Pancreas (tissue), 10 donors: ENCODE measurements at regions not wholly inside any gene's neighbourhood (a gene's known extent, or its start where the extent isn't known, plus 50 kb on each side); places are given as distances from the start of the nearest gene placed in this dataset.
A peak's percentile ranks its signal among the peaks of the same experiment; 100 is the strongest.

Source experiments
- ATAC-seq, 4 donors: fragments of 200-7000 bp; cut with Tn5 transposase; one replicate each; pipeline versions ENCODE4 v1.8.0 to v1.9.1; 2020; ENCODE audit warnings: mild to moderate bottlenecking in 4 of 4, moderate library complexity in 4 of 4
- DNase-seq, 6 donors: peaks; one replicate each; pipeline ENCODE4 v3.0.0-alpha.2; 2020
- FAIRE-seq: peaks from 2 replicates; lab custom pipeline; 2012; peaks lifted over from hg19 to GRCh38; lab: Jason Lieb, UNC
- H3K27ac ChIP-seq, 4 donors: fragments of 200-600 bp; sonication (generic); 1 replicate in 3 of 4; 2 replicates in 1 of 4; pipeline versions ENCODE4 v1.5.0 to v1.8.0; 2020
- H3K27me3 ChIP-seq, 4 donors: fragments of 200-600 bp; one replicate each; pipeline ENCODE4 v1.8.0; 2021
- H3K36me3 ChIP-seq, 3 donors: fragments of 200-600 bp; sonication (generic) in 1 of 3; one replicate each; pipeline versions ENCODE4 v1.5.0 to v1.8.0; 2020 to 2021
- H3K4me1 ChIP-seq, 3 donors: fragments of 200-600 bp; one replicate each; pipeline ENCODE4 v1.8.0; 2021
- H3K4me3 ChIP-seq, 4 donors: fragments of 200-600 bp; sonication (generic) in 2 of 4; one replicate each; pipeline versions ENCODE4 v1.5.0 to v1.8.0; 2020 to 2021
- H3K9me3 ChIP-seq, 4 donors: fragments of 200-600 bp; one replicate each; pipeline ENCODE4 v1.8.0; 2021
- CTCF ChIP-seq, 4 donors: fragments of 200-600 bp; sonication (generic) in 3 of 4; IDR thresholded peaks; one replicate each; pipeline versions ENCODE4 v1.5.0 to v1.8.0; 2021; ENCODE audit warnings: antibody characterized with exemption in 4 of 4
- WGBS, 2 donors: extraction: QIAGEN DNeasy Blood & Tissue Kit; methylation state at CpG; one replicate each; pipeline ENCODE4 v1.1.7; 2013; 5-methylcytosine and 5-hydroxymethylcytosine counted together
- intact Hi-C, 3 donors: fragments of 100-400 bp; cut with DNase I; formaldehyde crosslinking; loops; one replicate each; pipeline versions ENCODE4 v1.11.1 to v1.14.2; 2022
- donor health status: healthy with polysubstance abuse.
- donor health status: DM: no; HTN: no; CAD: no; lungs with moderate emphysema.
- donor health status: DM: no; HTN: no; CAD: no.
- donor health status: control.
- donor health status: control.
- donor health status: Bipolar disorder and iron deficiency.
- donor health status: DM: yes; HTN: yes; CAD: no.
- donor health status: DM: no; HTN: no; CAD: no.
- donor health status: DM: no; HTN: no; CAD: no.
- donor health status: DM: yes; HTN: yes; CAD: no.

- FAIRE-seq (no peak), ATAC-seq (no peak), DNase-seq (no peak)
- H3K27me3 ChIP-seq, result no peaks in the 10 kb centered on the region
- no peak overlapping the region for H3K27ac ChIP-seq
- no peaks in the 10 kb centered on the region for H3K4me1 ChIP-seq
- no peaks in the 10 kb centered on the region for H3K36me3 ChIP-seq
- no peaks in the 10 kb centered on the region for H3K9me3 ChIP-seq
- intact Hi-C loops, result no loop called here
- WGBS, 2 donors, result 70 to 86% methylated on average over 3 of the region's 3 CpGs
- no peak for TF ChIP-seq CTCF (IDR thresholded peaks at IDR 0.05)
- H3K4me3 ChIP-seq, result no peak overlapping the region
These were observed 74.5 kb upstream of the EOLA2 start for GRCh38 chrX:150012647-150013381.

GRCh38 chrX:150014525-150014924 lies 76.2 kb upstream of the EOLA2 start:
- no peaks in the 10 kb centered on the region for H3K36me3 ChIP-seq
- no peak overlapping the region for H3K4me3 ChIP-seq
- intact Hi-C loops, result no loop called here
- no peak for TF ChIP-seq CTCF (IDR thresholded peaks at IDR 0.05)
- FAIRE-seq, result peak; percentile 73
- H3K4me1 ChIP-seq, result no peaks in the 10 kb centered on the region
- no peak for ATAC-seq
- DNase-seq, result no peak
- 33 to 76% methylated on average over 1 of the region's 1 CpG for WGBS, 2 donors
- no peaks in the 10 kb centered on the region for H3K9me3 ChIP-seq
- no peaks in the 10 kb centered on the region for H3K27me3 ChIP-seq
- no peak overlapping the region for H3K27ac ChIP-seq

DNA sequence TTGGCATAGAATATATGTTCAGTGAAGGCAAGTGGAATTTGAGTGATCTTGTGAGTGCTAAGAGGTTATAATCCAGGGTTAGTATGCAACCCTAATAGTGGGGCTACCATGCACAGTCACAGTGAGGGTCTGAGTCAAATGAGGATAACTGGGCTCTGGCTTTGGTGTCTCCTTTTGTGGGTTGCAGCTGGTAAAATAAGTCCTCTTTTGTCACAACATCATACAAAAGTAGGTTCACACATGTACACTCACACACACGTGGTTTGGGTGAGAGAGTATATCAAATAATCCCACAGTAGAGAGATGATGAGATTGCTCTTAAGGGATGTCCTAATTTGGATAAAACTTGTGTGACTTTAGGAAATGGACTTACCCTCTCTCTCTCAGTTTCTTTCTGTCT lies 79.6 kb upstream of the EOLA2 start:
- ATAC-seq (no peak), FAIRE-seq (no peak), DNase-seq (no peak)
- Histone ChIP-seq H3K4me3 (no peak overlapping the region), H3K27me3 (no peaks in the 10 kb centered on the region), H3K36me3 (no peaks in the 10 kb centered on the region), H3K4me1 (no peaks in the 10 kb centered on the region), H3K27ac (no peak overlapping the region), H3K9me3 (no peaks in the 10 kb centered on the region)
- no peak for TF ChIP-seq CTCF (IDR thresholded peaks at IDR 0.05)
- intact Hi-C loops, result no loop called here
- WGBS, 2 donors, result 59 to 91% methylated on average over 1 of the region's 1 CpG

GRCh38 chrX:150018931-150019361 lies 80.7 kb upstream of the EOLA2 start:
- H3K36me3 ChIP-seq, result no peaks in the 10 kb centered on the region
- H3K27me3 ChIP-seq, result no peaks in the 10 kb centered on the region
- no peak for ATAC-seq
- TF ChIP-seq CTCF (IDR thresholded peaks at IDR 0.05), result no peak
- no peaks in the 10 kb centered on the region for H3K4me1 ChIP-seq
- no peak for FAIRE-seq
- 57 to 86% methylated on average over 2 of the region's 2 CpGs for WGBS, 2 donors
- no peak for DNase-seq
- H3K4me3 ChIP-seq, result no peak overlapping the region
- H3K9me3 ChIP-seq, result no peaks in the 10 kb centered on the region
- intact Hi-C loops, result no loop called here
- H3K27ac ChIP-seq, result no peak overlapping the region

GRCh38 chrX:150028692-150029091 lies 90.4 kb upstream of the EOLA2 start:
- ATAC-seq (no peak), FAIRE-seq (no peak), DNase-seq (no peak)
- intact Hi-C loops, result no loop called here
- H3K9me3 ChIP-seq, result no peaks in the 10 kb centered on the region
- no peaks in the 10 kb centered on the region for H3K27me3 ChIP-seq
- H3K27ac ChIP-seq, result no peak overlapping the region
- TF ChIP-seq CTCF (IDR thresholded peaks at IDR 0.05), result no peak
- no peak overlapping the region for H3K4me3 ChIP-seq
- H3K4me1 ChIP-seq, result no peaks in the 10 kb centered on the region
- H3K36me3 ChIP-seq, result no peaks in the 10 kb centered on the region
- WGBS, 2 donors, result 67 to 88% methylated on average over 1 of the region's 1 CpG
